Endothelial cell of umbilical vein (primary cell): ENCODE measurements at regions not wholly inside any gene's neighbourhood (a gene's known extent, or its start where the extent isn't known, plus 50 kb on each side); places are given as distances from the start of the nearest gene placed in this dataset.

Experiments used
- EZH2 ChIP-seq: IDR thresholded peaks from 2 replicates; pipeline ENCODE4 v1.6.1; 2012; ENCODE audit warnings: borderline replicate concordance, low read depth, mild to moderate bottlenecking, moderate library complexity, low read length, inconsistent platforms; ENCODE audit not compliant: severe bottlenecking
- FOS ChIP-seq: IDR thresholded peaks from 2 replicates; pipeline ENCODE4 v1.6.1; 2011; ENCODE audit warnings: mild to moderate bottlenecking, low read length, moderate library complexity, borderline replicate concordance; ENCODE audit not compliant: insufficient read depth
- GATA2 ChIP-seq: IDR thresholded peaks from 2 replicates; pipeline ENCODE4 v1.7.0; 2011; ENCODE audit warnings: low read depth, mild to moderate bottlenecking, moderate library complexity, mixed read lengths, low read length; ENCODE audit not compliant: insufficient read length, insufficient read depth
- JUN ChIP-seq: IDR thresholded peaks from 2 replicates; pipeline ENCODE4 v1.6.1; 2011; ENCODE audit warnings: borderline replicate concordance, low read depth; ENCODE audit not compliant: insufficient read length, insufficient read depth
- MYC ChIP-seq: IDR thresholded peaks from one replicate; pipeline ENCODE4 v1.6.1; 2011; ENCODE audit warnings: mild to moderate bottlenecking, low read depth, low read length
- POLR2A ChIP-seq: IDR thresholded peaks from 2 replicates; pipeline ENCODE4 v1.6.1; 2012; ENCODE audit warnings: low read depth, mild to moderate bottlenecking, control low read depth, low read length
- POLR2AphosphoS5 ChIP-seq: IDR thresholded peaks from 2 replicates; pipeline ENCODE4 v1.6.1; 2012; ENCODE audit warnings: low read depth, mild to moderate bottlenecking, control low read depth, low read length, moderate library complexity; ENCODE audit not compliant: insufficient read depth
- TF ChIP-seq, protein P1 (sequence below), 2 donors: IDR thresholded peaks; 1 replicate in 1 of 2; 2 replicates in 1 of 2; pipeline ENCODE4 v1.5.1; 2011; ENCODE audit warnings: low read length in 2 of 2, mild to moderate bottlenecking in 2 of 2, moderate library complexity in 2 of 2, control low read depth in 1 of 2, inconsistent platforms in 1 of 2, low read depth in 1 of 2; ENCODE audit not compliant: insufficient read depth in 1 of 2; ENCODE audit errors: extremely low read depth in 1 of 2
- TF ChIP-seq, protein P2 (sequence below): IDR thresholded peaks from 2 replicates; pipeline ENCODE4 v1.6.1; 2011; ENCODE audit not compliant: insufficient read depth, insufficient read length

DNA sequence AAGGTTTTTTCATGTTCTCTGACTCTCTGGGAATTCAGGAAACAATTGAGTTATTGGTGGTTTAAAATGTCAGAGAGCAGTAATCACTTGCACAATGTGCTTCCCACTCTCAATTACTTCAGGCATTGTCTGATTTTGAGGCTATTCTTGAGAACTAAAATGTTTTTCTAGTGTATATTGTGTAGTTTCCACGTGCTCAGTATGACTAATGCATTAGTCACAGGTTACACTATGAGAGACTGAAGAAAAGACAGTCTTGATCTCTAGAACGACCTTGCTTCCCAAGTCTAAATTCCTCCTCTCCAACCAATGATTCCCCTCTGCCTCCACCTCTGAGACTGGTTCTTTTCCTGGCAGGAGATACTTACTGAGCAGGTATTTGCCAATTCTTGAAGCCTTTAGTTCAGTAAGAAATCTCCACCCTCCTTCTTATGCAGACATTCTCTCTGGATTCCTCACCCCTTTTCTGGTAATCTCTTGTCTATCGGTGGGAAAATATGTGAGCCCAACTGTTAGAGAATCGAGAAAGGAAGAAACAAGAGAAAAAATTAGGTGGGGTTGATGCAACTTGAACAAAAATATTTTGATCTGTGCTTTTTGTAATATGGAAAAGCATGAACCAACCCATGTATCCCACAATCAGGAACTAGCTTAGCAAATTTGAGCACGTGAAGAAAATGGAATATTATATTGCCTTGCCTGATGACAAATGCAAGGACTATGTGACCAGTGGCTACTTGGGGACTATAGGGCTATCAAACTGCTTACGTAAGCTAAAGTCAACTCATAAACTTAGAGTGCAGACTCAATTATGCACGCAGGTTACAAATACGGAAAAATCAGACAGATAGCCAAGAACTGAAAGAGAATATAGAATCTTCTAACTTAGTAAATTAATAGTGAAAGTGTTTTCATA lies 61.1 kb upstream of the SLC22A16 start:
- TF ChIP-seq, protein P1, sequence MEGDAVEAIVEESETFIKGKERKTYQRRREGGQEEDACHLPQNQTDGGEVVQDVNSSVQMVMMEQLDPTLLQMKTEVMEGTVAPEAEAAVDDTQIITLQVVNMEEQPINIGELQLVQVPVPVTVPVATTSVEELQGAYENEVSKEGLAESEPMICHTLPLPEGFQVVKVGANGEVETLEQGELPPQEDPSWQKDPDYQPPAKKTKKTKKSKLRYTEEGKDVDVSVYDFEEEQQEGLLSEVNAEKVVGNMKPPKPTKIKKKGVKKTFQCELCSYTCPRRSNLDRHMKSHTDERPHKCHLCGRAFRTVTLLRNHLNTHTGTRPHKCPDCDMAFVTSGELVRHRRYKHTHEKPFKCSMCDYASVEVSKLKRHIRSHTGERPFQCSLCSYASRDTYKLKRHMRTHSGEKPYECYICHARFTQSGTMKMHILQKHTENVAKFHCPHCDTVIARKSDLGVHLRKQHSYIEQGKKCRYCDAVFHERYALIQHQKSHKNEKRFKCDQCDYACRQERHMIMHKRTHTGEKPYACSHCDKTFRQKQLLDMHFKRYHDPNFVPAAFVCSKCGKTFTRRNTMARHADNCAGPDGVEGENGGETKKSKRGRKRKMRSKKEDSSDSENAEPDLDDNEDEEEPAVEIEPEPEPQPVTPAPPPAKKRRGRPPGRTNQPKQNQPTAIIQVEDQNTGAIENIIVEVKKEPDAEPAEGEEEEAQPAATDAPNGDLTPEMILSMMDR (IDR thresholded peaks at IDR 0.05; ENCODE audit: extremely low read depth in 1 of 2, insufficient read depth in 1 of 2, low read depth in 1 of 2, low read length in 2 of 2): no peak
- TF ChIP-seq FOS (peak; percentile 91), POLR2A (no peak), EZH2 (no peak), JUN (peak; percentile 98), MYC (no peak), POLR2AphosphoS5 (peak; percentile 86), GATA2 (peak; percentile 72)
- TF ChIP-seq, protein P2, sequence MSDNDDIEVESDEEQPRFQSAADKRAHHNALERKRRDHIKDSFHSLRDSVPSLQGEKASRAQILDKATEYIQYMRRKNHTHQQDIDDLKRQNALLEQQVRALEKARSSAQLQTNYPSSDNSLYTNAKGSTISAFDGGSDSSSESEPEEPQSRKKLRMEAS: peak; percentile 78
